ENCODE measurements at regions not wholly inside any gene's neighbourhood (a gene's known extent, or its start where the extent isn't known, plus 50 kb on each side); places are given as distances from the start of the nearest gene placed in this dataset.

DNA sequence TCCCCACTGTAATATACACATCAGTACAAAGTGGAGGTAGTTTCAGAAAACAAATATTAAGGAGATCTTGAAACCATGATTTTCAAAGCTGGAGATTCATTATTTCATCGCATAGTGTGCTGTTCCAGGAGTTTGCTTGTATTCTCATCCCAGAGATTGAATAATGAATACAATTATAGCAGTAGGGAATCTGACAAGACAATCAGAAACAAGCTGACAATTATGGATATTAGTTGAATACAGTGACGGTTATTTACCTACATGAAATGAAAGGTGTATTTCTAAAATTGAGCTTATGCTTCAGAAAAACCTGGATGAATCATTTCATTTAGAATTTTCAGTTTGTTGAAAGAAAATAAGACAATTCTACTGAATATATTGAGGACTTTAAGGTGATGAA is 2119.0 kb downstream of the MRPL39 start:
- DNase-seq, result no peak

DNA sequence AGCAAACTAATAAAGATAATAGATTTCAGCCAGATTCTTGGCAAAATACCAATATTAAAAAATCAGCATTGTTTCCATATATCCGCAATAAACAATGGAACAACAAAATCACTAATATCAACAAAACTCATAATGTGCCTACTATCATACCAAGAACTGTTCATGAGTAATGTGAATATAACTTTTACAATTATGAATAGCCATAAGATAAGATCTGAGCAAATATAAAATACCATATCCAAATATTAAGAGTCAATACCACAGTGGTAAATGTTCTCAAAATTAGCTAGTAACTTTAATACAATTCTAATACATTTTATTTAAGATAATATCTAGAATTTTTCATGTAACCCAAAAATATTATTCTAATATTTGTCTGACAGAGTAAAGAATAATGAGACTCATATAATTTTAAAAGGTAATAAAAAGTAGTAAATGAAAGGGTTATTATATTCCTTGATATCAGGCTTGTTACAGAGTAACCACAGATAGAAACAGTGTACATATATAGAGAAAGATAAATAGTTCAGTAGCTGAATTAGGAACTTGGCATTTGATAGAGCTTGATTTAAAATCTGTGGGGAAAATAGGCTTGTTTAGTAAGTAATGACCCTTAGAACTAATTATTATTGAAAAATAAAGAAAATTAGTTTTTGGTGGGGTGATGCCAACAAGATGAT is 2126.6 kb downstream of the MRPL39 start:
- DNase-seq, result no peak

DNA sequence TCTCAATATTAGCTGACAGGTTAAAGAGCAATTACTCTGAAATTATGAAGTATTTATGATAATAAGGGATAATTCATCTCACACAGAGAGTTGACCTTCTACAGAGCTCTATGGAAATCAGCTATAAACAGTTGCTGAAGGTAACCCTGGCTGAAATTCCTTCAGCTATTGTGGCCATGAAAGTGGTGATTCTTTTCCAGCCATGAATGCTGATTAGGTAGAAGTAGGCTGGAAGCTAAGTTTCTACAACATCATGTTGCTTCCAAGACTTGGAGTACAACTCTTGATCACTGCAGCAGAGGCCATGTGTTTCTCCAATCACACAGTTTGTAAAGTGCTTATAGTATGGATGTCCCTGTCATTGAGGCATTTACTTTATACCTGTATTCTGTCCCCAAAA is 2128.9 kb downstream of the MRPL39 start:
- no peak for DNase-seq

DNA sequence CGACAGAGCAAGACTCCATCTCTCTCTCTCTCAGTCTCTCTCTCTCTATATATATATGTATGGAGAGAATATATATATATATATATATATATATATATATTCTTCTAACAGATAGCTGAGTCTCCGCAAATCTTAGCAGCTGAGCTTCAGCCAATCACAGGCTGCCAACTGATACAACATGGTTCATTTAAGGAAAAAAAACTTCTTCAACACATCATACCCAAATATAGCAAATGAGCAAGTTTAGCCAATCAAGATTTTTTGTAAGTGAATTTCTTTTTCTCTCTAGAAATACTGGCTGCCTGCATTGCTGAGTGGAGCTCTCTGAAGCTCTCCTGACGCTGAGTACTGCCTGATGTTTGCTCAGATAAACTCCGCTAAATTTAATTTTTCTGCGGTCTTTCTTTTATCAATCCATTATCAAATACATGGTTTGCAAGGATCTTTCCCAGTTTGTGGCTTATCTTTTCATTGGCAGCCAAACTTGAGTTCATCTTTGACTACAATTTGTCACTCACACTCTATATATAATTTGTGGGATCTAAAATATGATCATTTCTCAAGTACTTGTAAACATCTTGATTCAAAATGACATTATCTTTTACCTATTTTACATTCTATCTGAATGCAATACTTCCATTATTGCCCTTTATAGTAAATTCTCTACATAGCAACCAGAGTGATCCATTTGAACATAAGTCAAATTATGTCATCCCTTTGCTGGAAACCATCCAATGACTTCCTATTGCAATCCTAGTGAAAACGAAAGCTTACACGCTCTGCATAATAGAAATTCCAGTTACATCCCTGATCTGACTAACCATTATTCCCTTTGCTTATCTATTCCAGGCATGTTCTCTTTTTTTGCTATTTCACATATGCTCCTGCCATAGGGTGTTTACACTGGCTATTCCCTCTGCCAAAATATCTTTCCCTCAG is 2131.7 kb downstream of the MRPL39 start:
- no peak for DNase-seq

DNA sequence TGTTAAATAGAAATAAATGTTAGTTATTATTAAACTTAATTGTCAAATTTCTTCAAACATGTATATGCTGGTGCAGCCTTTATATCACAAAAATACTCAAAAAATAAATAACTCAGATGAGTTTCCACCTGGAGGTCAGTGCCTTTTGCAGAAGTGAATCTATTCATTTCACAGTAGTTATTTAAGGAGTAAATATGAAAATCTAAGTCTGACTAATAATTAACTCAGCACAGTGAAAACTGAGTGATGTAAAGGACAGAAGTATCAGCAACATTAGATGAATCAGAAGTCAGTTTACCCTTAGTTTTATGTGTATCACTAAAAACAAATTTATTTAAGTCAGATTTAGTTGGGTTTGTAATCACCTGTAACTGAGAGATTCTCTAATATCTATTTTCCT is 2135.4 kb downstream of the MRPL39 start:
- no peak for DNase-seq

DNA sequence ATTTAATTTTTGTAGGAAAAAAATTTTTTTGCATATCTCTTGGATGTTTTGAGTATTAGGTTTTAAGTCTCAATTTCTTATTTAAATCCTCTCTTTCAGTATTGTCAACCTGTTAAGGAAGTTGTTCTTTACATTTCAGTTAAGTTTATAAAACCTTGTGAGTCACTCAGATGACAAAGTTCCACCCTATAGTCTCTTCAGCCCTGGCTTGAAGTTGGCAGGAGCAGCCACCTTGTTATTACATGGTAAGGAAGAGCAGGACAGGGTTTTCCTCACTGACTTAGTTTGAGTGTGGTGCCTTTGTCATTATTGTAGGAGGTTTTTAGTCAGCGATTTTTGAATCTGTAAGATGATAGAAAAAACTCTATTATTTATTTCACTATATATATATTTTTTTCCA is 2143.9 kb downstream of the MRPL39 start:
- DNase-seq, result no peak

DNA sequence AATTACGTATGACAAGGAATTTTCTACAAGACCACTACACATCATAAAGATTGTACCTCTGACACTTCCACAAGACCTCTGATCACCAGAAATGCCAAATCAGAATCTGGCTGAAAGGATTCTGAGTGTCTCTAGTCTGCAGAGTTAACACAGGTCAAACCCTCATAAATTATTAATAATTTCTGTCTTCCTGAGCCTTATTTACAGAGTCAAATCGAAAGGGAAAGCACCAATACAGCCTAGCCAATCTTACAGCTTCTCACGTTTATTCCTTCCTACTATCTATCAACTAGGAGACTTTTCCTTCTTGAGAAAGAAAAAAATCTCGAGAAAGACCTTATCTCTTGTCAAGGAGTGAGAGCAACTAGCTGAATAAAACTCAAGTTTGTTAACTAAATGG is 2151.6 kb downstream of the MRPL39 start:
- DNase-seq, result no peak

DNA sequence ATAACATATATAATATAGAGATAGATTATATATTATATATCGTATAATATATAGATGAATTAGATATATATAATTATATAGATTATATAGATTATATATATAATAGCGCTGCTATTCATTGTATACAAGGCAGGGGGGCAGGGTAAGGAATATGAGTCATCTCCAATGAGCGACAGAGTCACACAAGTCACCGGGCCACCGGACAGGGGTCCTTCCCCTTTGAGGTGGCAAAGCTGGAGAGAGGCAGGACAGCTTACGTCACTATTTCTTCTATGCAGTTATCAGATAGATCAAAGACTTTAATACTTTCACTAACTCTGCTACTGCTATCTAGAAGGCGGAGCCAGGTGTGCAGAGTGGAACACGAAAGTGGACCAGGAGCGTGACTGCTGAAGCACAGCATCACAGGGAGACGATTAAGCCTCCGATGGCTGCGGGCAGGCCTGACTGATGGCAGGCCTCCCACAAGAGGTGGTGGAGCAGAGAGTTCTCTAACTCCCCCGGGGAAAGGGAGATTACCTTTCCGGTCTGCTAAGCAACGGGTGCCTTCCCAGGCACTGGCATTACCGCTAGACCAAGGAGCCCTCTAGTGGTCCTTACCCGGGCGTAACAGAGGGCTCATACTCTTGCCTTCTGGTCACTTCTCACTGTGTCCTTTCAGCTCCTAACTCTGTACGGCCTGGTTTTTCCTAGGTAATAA is 2154.7 kb downstream of the MRPL39 start:
- DNase-seq, result no peak

DNA sequence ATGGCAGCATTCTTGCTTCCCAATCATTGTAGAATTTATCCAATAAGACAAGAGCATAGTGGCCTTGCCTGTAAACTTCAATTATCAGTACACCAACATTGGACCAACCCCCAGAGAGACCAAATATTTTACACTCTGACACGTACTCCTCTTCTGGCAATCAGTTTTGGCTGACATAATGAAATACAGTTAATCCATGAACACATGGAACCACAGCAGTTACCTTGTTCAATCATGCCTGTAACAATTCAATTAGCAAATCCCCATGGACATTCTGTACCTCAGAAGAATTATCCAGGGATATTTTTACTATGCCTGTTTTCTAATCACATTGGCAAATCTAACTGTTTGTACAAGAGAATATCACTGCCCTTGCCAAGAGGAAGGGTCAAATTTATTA is 2162.0 kb downstream of the MRPL39 start:
- DNase-seq, result no peak

DNA sequence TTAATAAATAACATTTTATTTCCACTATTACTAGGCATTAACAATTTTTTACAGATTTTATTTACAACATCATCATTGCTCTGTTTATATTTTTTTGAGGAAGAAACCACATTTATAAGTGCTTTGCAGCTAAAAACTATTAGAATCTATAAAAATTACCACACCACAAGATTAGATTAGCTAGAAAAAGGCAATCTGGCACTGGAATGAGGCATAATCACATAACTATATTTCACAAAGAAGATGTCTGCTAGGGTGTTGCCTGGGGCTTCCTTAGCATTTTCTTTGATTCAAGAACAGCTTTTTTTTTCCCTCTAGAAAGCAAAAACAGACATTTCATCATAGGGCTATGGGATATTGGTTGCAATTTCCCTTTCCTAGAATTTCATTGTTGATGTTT is 2169.2 kb downstream of the MRPL39 start:
- no peak for DNase-seq

DNA sequence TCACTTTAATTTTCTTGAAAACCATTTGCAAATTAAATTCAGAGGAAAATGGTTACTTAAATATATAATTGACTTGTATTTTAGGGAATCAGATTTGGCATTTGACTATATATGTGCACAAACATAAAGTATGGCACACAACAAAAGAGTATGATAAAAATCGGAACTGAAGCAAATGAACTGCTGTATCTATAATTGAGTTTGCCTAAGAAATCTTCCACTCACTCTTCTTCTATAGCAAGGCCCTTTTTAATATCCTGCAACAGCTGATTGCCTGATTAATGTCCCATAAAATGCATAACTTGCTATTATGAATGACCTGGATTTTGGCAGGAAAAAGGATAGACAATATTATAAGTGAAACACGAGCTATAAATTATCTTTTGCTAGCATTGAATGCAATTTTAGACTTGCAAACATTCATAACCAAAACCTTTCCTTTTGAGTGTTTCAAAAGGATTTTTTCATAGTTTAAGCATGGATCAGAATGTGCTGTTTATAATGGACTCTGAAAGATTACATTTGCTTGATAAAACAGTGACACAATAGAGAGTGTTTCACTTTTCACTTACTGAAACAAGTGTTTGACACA is 2204.3 kb downstream of the MRPL39 start:
- DNase-seq, result peak; percentile 73

DNA sequence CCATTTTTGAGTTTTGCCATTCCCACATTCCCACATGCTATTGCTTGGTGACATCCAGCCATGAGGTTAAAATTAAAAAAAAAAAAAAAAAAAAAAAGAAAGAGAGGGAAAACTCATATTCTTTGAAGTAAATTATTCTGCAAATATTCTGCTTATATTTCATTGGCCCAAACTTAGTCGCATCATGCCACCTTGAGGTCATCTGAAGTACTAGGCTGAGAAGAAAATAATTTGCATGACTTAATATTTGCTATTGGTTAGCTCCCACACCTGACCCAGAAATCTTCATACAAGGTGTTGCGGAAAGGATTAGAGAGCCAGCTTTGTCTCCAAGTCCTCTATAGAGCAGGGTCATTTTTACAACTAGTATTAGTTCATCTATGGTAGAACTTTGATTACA is 2206.0 kb downstream of the MRPL39 start:
- no peak for DNase-seq

DNA sequence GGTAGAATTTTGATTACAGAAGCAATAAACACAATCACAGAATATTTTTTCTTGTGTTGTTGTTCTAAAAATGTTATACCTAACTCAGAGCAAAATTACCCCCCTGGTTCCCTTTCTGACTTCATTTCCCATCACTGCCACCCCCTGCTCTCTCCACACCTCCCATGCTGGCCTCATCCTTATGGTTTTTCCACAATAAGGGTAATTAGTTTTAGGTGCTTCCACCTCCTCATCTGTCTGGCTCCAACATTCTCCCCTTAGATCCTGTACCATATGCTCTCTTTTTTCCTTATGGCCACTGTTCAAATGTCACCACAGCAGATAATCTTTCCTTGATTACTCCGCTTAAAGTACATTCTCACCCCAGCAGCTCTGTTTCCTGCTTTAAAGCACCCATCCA is 2208.6 kb downstream of the MRPL39 start:
- no peak for DNase-seq

DNA sequence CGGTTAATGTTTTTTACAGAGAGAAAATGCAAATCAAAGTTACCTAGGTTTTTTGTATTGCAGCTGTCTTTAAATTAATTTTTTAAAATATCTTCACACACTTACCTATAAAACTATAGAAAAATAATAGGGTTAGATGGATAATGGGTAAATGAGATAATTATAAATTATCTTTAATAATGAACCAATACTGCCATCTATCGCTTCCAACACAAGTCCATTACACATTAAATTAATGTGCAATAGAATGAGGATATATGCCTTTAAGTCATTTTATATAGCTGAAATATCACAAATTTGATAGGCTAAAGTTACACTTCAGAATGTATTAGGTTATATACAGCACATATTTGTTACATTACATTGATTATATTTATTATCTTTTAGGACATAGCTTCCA is 2212.8 kb downstream of the MRPL39 start:
- DNase-seq, result no peak

DNA sequence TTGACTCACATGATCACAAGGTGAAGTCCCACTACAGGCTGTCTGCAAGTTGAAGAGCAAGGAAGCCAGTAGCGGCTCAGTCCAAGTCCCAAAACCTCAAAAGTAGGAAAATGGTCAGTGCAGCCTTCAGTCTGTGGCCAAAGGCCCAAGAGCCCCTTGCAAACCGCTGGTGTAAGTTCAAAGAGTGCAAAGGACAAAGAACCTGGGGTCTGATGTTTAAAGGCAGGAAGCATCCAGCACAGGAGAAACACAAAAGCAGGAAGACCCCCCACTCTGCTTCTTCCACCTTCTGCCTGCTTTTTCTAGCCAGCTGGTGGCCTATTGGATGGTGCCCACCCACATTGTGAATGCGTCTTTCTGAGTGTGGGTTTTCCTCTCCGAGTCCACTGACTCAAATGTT is 2222.6 kb downstream of the MRPL39 start:
- DNase-seq, result no peak

DNA sequence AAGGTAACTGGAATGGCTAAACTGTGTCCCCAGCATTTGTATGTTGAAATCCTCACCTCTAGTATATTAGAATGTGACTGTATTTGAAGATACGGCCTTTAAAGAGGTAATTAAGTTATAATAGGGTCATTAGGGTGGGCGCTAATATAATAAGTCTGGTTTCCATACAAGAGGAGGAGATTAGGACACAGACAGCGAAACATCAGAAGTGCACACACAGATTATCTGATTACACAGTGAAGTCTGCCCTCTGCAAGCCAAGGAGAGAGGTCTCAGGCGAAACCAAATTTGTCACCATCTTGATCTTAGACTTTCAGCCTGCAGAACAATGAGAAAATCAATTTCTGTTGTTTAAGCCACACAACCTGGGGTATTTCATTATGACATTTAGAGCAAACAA is 2233.1 kb downstream of the MRPL39 start:
- no peak for DNase-seq

DNA sequence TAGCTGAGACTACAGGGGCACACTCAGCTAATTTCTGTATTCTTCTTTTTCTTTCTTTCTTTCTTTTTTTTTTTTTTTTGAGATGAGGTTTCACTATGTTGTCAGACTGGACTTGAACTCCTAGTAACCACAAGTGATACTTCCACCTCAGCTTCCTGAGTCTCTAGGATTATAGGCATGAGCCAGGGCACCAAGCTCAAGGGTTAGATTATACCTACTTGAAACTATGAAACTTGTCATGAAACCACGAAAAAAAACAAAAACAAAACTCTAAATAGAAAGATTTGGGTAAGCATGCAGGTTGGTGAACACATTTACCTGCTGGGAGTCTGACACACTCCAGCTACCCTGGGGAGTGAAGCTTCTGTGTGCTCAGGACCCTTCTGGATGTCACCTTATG is 2250.4 kb downstream of the MRPL39 start:
- no peak for DNase-seq

DNA sequence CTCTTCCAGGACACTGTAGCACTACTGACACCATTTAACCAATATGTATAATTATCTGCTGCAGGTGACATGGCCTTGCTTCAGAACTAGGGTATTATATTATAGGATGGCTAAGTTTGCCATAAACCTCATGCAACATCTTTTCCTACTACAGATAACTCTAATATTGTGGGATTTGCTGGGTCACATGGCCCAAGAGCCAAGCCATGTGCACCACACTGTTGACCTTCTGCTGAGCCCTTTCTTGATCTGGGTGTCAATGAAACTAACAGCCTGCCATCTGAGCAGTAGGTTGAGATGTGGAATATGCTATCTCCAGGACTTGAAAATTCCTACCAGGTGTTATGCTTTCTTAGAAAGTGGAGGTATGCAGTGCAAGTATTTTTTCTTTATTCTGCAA is 2291.1 kb downstream of the MRPL39 start:
- no peak for DNase-seq

DNA sequence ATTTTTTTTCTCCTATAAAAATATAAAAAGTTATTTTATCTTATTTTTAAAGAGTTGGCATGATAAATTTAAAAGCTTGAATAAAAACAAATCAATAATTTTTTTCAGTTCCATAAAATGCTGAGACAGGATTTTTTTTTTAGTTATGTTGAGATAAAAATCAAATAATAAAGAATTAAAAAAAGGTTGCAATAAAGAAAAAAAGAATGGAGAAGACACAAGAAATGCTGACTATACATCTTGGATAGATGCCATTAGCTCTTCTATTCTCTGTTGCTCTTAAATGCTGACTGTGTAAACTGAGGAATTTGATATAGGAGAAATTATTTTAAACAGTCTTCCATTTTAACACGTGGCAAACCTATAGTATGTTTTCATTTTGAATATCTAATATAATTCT is 2298.5 kb downstream of the MRPL39 start:
- DNase-seq, result no peak

DNA sequence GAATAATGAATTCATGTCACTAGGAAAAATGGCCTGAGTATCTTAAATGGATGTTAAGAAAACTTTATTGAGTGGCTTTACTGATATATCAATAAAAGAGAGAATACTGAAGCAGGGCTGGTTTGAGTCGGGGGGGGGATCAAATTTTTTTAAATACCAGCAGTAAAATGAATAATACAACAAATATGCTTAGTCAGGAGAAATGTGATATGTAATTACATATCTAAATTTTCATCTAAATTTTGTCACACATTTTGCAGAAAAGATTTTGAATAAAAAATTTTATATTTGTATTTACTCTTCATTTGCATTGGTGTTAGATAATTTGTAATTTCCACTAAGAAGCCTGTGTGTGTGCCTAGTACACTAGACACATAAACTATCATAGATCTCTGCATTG is 2300.2 kb downstream of the MRPL39 start:
- no peak for DNase-seq

DNA sequence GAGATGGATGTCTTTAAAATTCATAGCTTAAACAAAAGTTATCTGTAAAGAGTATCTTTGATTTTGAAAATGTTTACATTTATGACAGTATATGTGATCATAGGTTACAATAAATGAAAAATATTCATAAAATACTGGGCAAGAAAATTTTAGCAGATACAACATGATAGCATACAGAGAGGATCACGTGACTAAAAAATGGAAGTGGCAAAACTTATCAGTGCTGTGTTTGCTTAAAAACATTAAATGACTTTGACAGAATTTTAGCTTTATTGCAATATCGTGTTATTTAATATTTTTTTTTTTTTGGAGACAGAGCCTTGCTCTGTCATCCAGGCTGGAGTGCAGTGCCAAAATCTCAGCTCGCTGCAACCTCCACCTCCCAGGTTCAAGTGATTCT is 2294.1 kb downstream of the NCAM2 start:
- DNase-seq, result no peak

DNA sequence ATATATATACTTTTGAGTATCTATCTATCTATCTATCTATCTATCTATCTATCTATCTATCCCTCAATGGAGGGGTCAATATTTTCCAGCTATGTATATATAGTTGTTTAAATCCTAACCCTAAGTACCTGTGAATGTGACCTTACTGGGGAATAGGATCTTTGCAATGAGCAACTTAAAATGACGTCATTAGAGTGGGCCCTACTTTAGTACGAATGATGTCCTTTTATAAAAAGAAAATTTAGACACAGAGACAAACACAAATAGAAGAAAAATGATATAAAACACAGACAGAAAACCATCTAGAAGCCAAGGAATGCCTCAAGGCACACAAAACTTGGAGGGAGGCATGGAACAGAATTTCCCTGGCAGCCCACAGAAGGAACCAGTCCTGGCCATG is 2283.7 kb downstream of the NCAM2 start:
- no peak for DNase-seq

DNA sequence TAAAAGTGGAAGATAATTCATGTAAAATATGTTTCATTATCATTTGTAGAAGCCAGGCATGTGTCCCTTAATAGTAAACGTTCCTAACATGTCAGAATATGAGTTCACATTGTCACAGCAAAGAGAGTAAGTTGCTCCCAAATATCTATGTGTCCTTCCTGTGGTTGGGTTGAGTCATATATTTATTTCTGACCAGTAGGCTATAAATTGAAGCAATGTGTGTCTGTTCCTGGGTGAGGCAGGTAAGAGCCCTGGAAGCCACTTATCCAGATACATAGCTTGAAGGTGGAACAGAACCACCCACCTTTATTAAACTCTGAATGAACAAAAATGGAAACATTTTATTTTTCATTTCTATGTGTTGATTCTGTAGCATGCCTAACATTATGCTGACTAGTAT is 2251.6 kb downstream of the NCAM2 start:
- no peak for DNase-seq

DNA sequence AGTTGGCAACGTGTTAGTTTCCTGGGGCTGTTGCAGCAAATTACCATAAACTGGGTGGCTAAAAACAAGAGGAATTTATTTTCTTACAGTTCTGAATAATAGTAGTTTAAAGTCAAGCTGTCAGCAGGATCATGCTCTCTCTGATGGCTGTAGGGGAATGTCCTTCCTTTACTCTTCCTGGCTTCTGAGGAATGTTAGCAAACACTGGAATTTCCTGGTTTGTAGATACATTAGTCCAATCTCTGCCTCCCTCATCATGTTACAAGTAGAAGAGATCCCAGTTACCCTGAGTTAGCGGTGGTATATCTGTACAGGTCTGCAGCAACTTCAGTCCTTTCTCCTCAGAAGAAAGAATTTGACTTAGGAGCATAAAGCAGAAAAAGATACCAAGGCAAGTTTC is 2249.1 kb downstream of the NCAM2 start:
- no peak for DNase-seq
